Stimulated activated CD4-positive, alpha-beta T cell treated with anti-CD3 and anti-CD28 coated beads, Interleukin-15, amount 100 ng/mL, for 24 hours (primary cell): ENCODE measurements at regions not wholly inside any gene's neighbourhood (a gene's known extent, or its start where the extent isn't known, plus 50 kb on each side); places are given as distances from the start of the nearest gene placed in this dataset.
"Not testable (repeated sequence)": the region's sequence is repeated elsewhere in the genome, so short reads cannot be mapped to it uniquely, and the experiment has no call there.

Experiments
- DNase-seq: peaks from one replicate; pipeline ENCODE4 v3.0.0-alpha.2; 2020

GRCh38 chr16:86836503-86837129 lies 258.3 kb downstream of the FOXL1 start:
- DNase-seq = no peak

GRCh38 chr16:86843812-86844211 lies 265.5 kb downstream of the FOXL1 start:
- DNase-seq = no peak

GRCh38 chr16:86844695-86845094 lies 266.3 kb downstream of the FOXL1 start:
- DNase-seq = no peak

GRCh38 chr16:86846136-86846535 lies 267.8 kb downstream of the FOXL1 start:
- no peak for DNase-seq

- no peak for DNase-seq
These were observed 270.5 kb downstream of the FOXL1 start for GRCh38 chr16:86848821-86849220.

GRCh38 chr16:86850670-86851069 lies 272.3 kb downstream of the FOXL1 start:
- DNase-seq = no peak

GRCh38 chr16:86852135-86852534 lies 273.8 kb downstream of the FOXL1 start:
- DNase-seq = no peak

GRCh38 chr16:86854058-86854621 lies 275.8 kb downstream of the FOXL1 start:
- DNase-seq = no peak

GRCh38 chr16:86854626-86855294 lies 276.4 kb downstream of the FOXL1 start:
- DNase-seq = no peak

GRCh38 chr16:86856946-86857586 lies 278.7 kb downstream of the FOXL1 start:
- DNase-seq = no peak

- no peak for DNase-seq
These were observed 279.5 kb downstream of the FOXL1 start for GRCh38 chr16:86857807-86858206.

GRCh38 chr16:86858501-86858900 lies 280.2 kb downstream of the FOXL1 start:
- no peak for DNase-seq

GRCh38 chr16:86861270-86861858 lies 283.0 kb downstream of the FOXL1 start:
- not testable (repeated sequence) for DNase-seq

GRCh38 chr16:86862595-86863280 lies 284.4 kb downstream of the FOXL1 start:
- no peak for DNase-seq

GRCh38 chr16:86863609-86864008 lies 285.3 kb downstream of the FOXL1 start:
- no peak for DNase-seq

GRCh38 chr16:86864586-86864985 lies 286.2 kb downstream of the FOXL1 start:
- DNase-seq = no peak

- no peak for DNase-seq
These were observed 287.7 kb downstream of the FOXL1 start for GRCh38 chr16:86865851-86866662.

GRCh38 chr16:86866986-86867722 lies 288.8 kb downstream of the FOXL1 start:
- no peak for DNase-seq

GRCh38 chr16:86868070-86868469 lies 289.7 kb downstream of the FOXL1 start:
- DNase-seq = no peak

- DNase-seq = no peak
These were observed 290.4 kb downstream of the FOXL1 start for GRCh38 chr16:86868786-86869185.

GRCh38 chr16:86869288-86870022 lies 291.1 kb downstream of the FOXL1 start:
- DNase-seq = no peak
